ENCODE measurements at regions not wholly inside any gene's neighbourhood (a gene's known extent, or its start where the extent isn't known, plus 50 kb on each side); places are given as distances from the start of the nearest gene placed in this dataset.

- no peak for DNase-seq (ENCODE audit: low read depth in 4 of 4, low spot score in 3 of 4)
Observed at GRCh38 chr12:114254998-114255397, 150.9 kb downstream of the TBX5 start.

GRCh38 chr12:114253976-114254778, 151.8 kb downstream of the TBX5 start:
- DNase-seq (ENCODE audit: low read depth in 4 of 4, low spot score in 3 of 4) = no peak

- no peak for DNase-seq (ENCODE audit: low read depth in 4 of 4, low spot score in 3 of 4)
Observed at GRCh38 chr12:114248527-114248926, 157.4 kb downstream of the TBX5 start.

- no peak for DNase-seq (ENCODE audit: low read depth in 4 of 4, low spot score in 3 of 4)
Observed at GRCh38 chr12:114245555-114245954, 160.4 kb downstream of the TBX5 start.

- DNase-seq (ENCODE audit: low read depth in 4 of 4, low spot score in 3 of 4) = no peak
Observed at GRCh38 chr12:114241973-114242434, 163.9 kb downstream of the TBX5 start.

GRCh38 chr12:114240288-114240687, 165.7 kb downstream of the TBX5 start:
- no peak for DNase-seq (ENCODE audit: low read depth in 4 of 4, low spot score in 3 of 4)

- no peak for DNase-seq (ENCODE audit: low read depth in 4 of 4, low spot score in 3 of 4)
Observed at GRCh38 chr12:114238808-114239207, 167.1 kb downstream of the TBX5 start.

- no peak for DNase-seq (ENCODE audit: low read depth in 4 of 4, low spot score in 3 of 4)
Observed at GRCh38 chr12:114237230-114237629, 168.7 kb downstream of the TBX5 start.

GRCh38 chr12:114232187-114232586, 173.8 kb downstream of the TBX5 start:
- DNase-seq (ENCODE audit: low read depth in 4 of 4, low spot score in 3 of 4) = no peak

GRCh38 chr12:114229150-114229549, 176.8 kb downstream of the TBX5 start:
- no peak for DNase-seq (ENCODE audit: low read depth in 4 of 4, low spot score in 3 of 4)

GRCh38 chr12:114226241-114226928, 179.6 kb downstream of the TBX5 start:
- no peak for DNase-seq (ENCODE audit: low read depth in 4 of 4, low spot score in 3 of 4)

- DNase-seq (ENCODE audit: low read depth in 4 of 4, low spot score in 3 of 4) = no peak
Observed at GRCh38 chr12:114221957-114222630, 183.8 kb downstream of the TBX5 start.

- no peak for DNase-seq (ENCODE audit: low read depth in 4 of 4, low spot score in 3 of 4)
Observed at GRCh38 chr12:114221136-114221833, 184.7 kb downstream of the TBX5 start.

GRCh38 chr12:114220311-114220710, 185.6 kb downstream of the TBX5 start:
- no peak for DNase-seq (ENCODE audit: low read depth in 4 of 4, low spot score in 3 of 4)

GRCh38 chr12:114218136-114218535, 187.8 kb downstream of the TBX5 start:
- DNase-seq (ENCODE audit: low read depth in 4 of 4, low spot score in 3 of 4) = no peak

GRCh38 chr12:114215746-114216145, 190.2 kb downstream of the TBX5 start:
- peak in 3 of 4 donors; percentile 10 to 22 (median 21) for DNase-seq (ENCODE audit: low read depth in 4 of 4, low spot score in 3 of 4)

GRCh38 chr12:114213055-114213581, 192.8 kb downstream of the TBX5 start:
- no peak for DNase-seq (ENCODE audit: low read depth in 4 of 4, low spot score in 3 of 4)

- no peak for DNase-seq (ENCODE audit: low read depth in 4 of 4, low spot score in 3 of 4)
Observed at GRCh38 chr12:114209861-114210260, 196.1 kb downstream of the TBX5 start.

- DNase-seq (ENCODE audit: low read depth in 4 of 4, low spot score in 3 of 4) = no peak
Observed at GRCh38 chr12:114206525-114206924, 199.4 kb downstream of the TBX5 start.

GRCh38 chr12:114201794-114202193, 204.2 kb downstream of the TBX5 start:
- DNase-seq (ENCODE audit: low read depth in 4 of 4, low spot score in 3 of 4) = no peak

GRCh38 chr12:114194956-114195355, 211.0 kb downstream of the TBX5 start:
- DNase-seq (ENCODE audit: low read depth in 4 of 4, low spot score in 3 of 4) = no peak

Measured in right renal pelvis (tissue), 4 donors.